ENCODE measurements at regions not wholly inside any gene's neighbourhood (a gene's known extent, or its start where the extent isn't known, plus 50 kb on each side); places are given as distances from the start of the nearest gene placed in this dataset.

GRCh38 chr17:34780438-34780837 lies 180.8 kb downstream of the CCT6B start:
- H3K9ac ChIP-seq (ENCODE audit: low read length): no peak overlapping the region
- H3K79me2 ChIP-seq (ENCODE audit: low read length): no peaks in the 10 kb centered on the region
- no peak overlapping the region for H3K4me3 ChIP-seq (ENCODE audit: low read length)
- DNase-seq (no peak), ATAC-seq (no peak)
- CTCF ChIA-PET: no interaction called here
- H3K4me2 ChIP-seq (ENCODE audit: low read length): no peak overlapping the region
- TF ChIP-seq EZH2 (IDR thresholded peaks at IDR 0.05; ENCODE audit: low read length, unreplicated experiment) (no peak), EZH2phosphoT487 (IDR thresholded peaks at IDR 0.05; ENCODE audit: borderline replicate concordance, low read length) (no peak), CTCF (conservative IDR thresholded peaks at IDR 0.05; ENCODE audit: low read depth, low read length) (no peak)
- no peak overlapping the region for H3K27ac ChIP-seq (ENCODE audit: low read length)
- intact Hi-C loops (cut with micrococcal nuclease): no loop called here
- no peak overlapping the region for H2AFZ ChIP-seq (ENCODE audit: low read length)
- peaks cover 8% of the 10 kb centered on the region; the same call in 1 of the 2 replicates for H3K27me3 ChIP-seq (ENCODE audit: low read length)
- POLR2A ChIA-PET (ENCODE audit: unreplicated experiment): no interaction called here
- no peaks in the 10 kb centered on the region for H3K9me3 ChIP-seq (ENCODE audit: low read length)
- H4K20me1 ChIP-seq (ENCODE audit: low read length): no peaks in the 10 kb centered on the region
- H3F3A ChIP-seq (ENCODE audit: low read length, unreplicated experiment): no peaks in the 10 kb centered on the region
- H3K9me2 ChIP-seq (replicated peaks; ENCODE audit: low read length): no peaks in the 10 kb centered on the region
- no peaks in the 10 kb centered on the region for H3K36me3 ChIP-seq (ENCODE audit: low read depth, low read length)
- H3K4me1 ChIP-seq (ENCODE audit: insufficient read depth, low read length): no peaks in the 10 kb centered on the region
- no TSS peak for BruUV-seq (replicated peaks)

- Histone ChIP-seq H3K27ac (ENCODE audit: low read length) (no peak overlapping the region), H3K9me2 (replicated peaks; ENCODE audit: low read length) (no peaks in the 10 kb centered on the region), H3K4me3 (ENCODE audit: low read length) (no peak overlapping the region), H3K9me3 (ENCODE audit: low read length) (no peaks in the 10 kb centered on the region), H3F3A (ENCODE audit: low read length, unreplicated experiment) (no peaks in the 10 kb centered on the region), H3K27me3 (ENCODE audit: low read length) (peaks cover 37% of the 10 kb centered on the region), H3K4me2 (ENCODE audit: low read length) (no peak overlapping the region), H3K36me3 (ENCODE audit: low read depth, low read length) (no peaks in the 10 kb centered on the region), H4K20me1 (ENCODE audit: low read length) (no peaks in the 10 kb centered on the region), H3K79me2 (ENCODE audit: low read length) (no peaks in the 10 kb centered on the region), H2AFZ (ENCODE audit: low read length) (no peak overlapping the region), H3K4me1 (ENCODE audit: insufficient read depth, low read length) (no peaks in the 10 kb centered on the region), H3K9ac (ENCODE audit: low read length) (no peak overlapping the region)
- no peak for TF ChIP-seq CTCF (conservative IDR thresholded peaks at IDR 0.05; ENCODE audit: low read depth, low read length)
- TF ChIP-seq EZH2phosphoT487 (IDR thresholded peaks at IDR 0.05; ENCODE audit: borderline replicate concordance, low read length): no peak
- no peak for TF ChIP-seq EZH2 (IDR thresholded peaks at IDR 0.05; ENCODE audit: low read length, unreplicated experiment)
- no peak for ATAC-seq
- BruUV-seq (replicated peaks): no TSS peak
- DNase-seq: no peak
- intact Hi-C loops (cut with micrococcal nuclease): no loop called here
- ChIA-PET POLR2A (ENCODE audit: unreplicated experiment) (no interaction called here), CTCF (no interaction called here)
Observed at GRCh38 chr17:34776456-34777443, 184.5 kb downstream of the CCT6B start.

GRCh38 chr17:34773036-34773435 lies 188.2 kb downstream of the CCT6B start:
- H3F3A ChIP-seq (ENCODE audit: low read length, unreplicated experiment): no peaks in the 10 kb centered on the region
- DNase-seq (no peak), ATAC-seq (no peak)
- H3K9me3 ChIP-seq (ENCODE audit: low read length): no peaks in the 10 kb centered on the region
- H3K4me3 ChIP-seq (ENCODE audit: low read length): no peak overlapping the region
- H2AFZ ChIP-seq (ENCODE audit: low read length): no peak overlapping the region
- no peak overlapping the region for H3K9ac ChIP-seq (ENCODE audit: low read length)
- H3K4me1 ChIP-seq (ENCODE audit: insufficient read depth, low read length): no peaks in the 10 kb centered on the region
- POLR2A ChIA-PET (ENCODE audit: unreplicated experiment): no interaction called here
- intact Hi-C loops (cut with micrococcal nuclease): no loop called here
- no peak for TF ChIP-seq EZH2 (IDR thresholded peaks at IDR 0.05; ENCODE audit: low read length, unreplicated experiment)
- no peak for TF ChIP-seq EZH2phosphoT487 (IDR thresholded peaks at IDR 0.05; ENCODE audit: borderline replicate concordance, low read length)
- no peak for TF ChIP-seq CTCF (conservative IDR thresholded peaks at IDR 0.05; ENCODE audit: low read depth, low read length)
- BruUV-seq (replicated peaks): no TSS peak
- CTCF ChIA-PET: no interaction called here
- H4K20me1 ChIP-seq (ENCODE audit: low read length): no peaks in the 10 kb centered on the region
- H3K4me2 ChIP-seq (ENCODE audit: low read length): no peak overlapping the region
- H3K9me2 ChIP-seq (replicated peaks; ENCODE audit: low read length): no peaks in the 10 kb centered on the region
- no peaks in the 10 kb centered on the region for H3K36me3 ChIP-seq (ENCODE audit: low read depth, low read length)
- no peaks in the 10 kb centered on the region for H3K79me2 ChIP-seq (ENCODE audit: low read length)
- no peak overlapping the region for H3K27ac ChIP-seq (ENCODE audit: low read length)
- H3K27me3 ChIP-seq (ENCODE audit: low read length): peaks cover 39% of the 10 kb centered on the region

Data from PC-3 (cell line).